GM12878 (cell line): ENCODE measurements at regions not wholly inside any gene's neighbourhood (a gene's known extent, or its start where the extent isn't known, plus 50 kb on each side); places are given as distances from the start of the nearest gene placed in this dataset.

Experiments used
- EP300 ChIP-seq, 2 experiments: fragments of 150-350 bp in 1 of 2; IDR thresholded peaks; 2 replicates each; pipeline ENCODE4 v1.6.1; 2011 to 2012; ENCODE audit warnings: low read depth in 2 of 2, low read length in 2 of 2, borderline replicate concordance in 1 of 2, improper control_type of control experiment in 1 of 2, inconsistent platforms in 1 of 2; ENCODE audit not compliant: control insufficient read depth in 1 of 2
- PAX8 ChIP-seq: fragments of 450-650 bp; IDR thresholded peaks from 2 replicates; pipeline ENCODE4 v1.6.1; 2017; ENCODE audit warnings: mild to moderate bottlenecking, moderate library complexity
- STAT1 ChIP-seq: fragments of 450-650 bp; conservative IDR thresholded peaks from 2 replicates; pipeline ENCODE4 v1.6.1; 2014; ENCODE audit warnings: antibody characterized with exemption, mild to moderate bottlenecking
- SUZ12 ChIP-seq: fragments of 200-600 bp; sonication (generic); IDR thresholded peaks from one replicate; pipeline ENCODE4 v1.6.1; 2018; ENCODE audit warnings: antibody characterized with exemption, mild to moderate bottlenecking; ENCODE audit not compliant: unreplicated experiment

GRCh38 chrX:42463706-42464490 lies 314.1 kb downstream of the PPP1R2C start:
- TF ChIP-seq EP300 (IDR thresholded peaks at IDR 0.05; ENCODE audit: borderline replicate concordance in 1 of 2, control insufficient read depth in 1 of 2, low read depth in 2 of 2, low read length in 2 of 2) (no peak), PAX8 (no peak), SUZ12 (no peak), STAT1 (no peak)
